Prostate gland (tissue), 2 donors: ENCODE measurements at regions not wholly inside any gene's neighbourhood (a gene's known extent, or its start where the extent isn't known, plus 50 kb on each side); places are given as distances from the start of the nearest gene placed in this dataset.

ENCODE experiments used
- DNase-seq: peaks from one replicate; pipeline ENCODE4 v3.0.0-alpha.2; 2019; ENCODE audit warnings: low spot score
- H3K27ac ChIP-seq, 2 donors: fragments of 200-600 bp; sonication (generic); 2 replicates each; pipeline ENCODE4 v1.5.1; 2017 to 2019
- H3K27me3 ChIP-seq: fragments of 200-600 bp; sonication (generic); replicated peaks from 2 replicates; pipeline ENCODE4 v1.5.1; 2019; ENCODE audit not compliant: insufficient read depth
- H3K36me3 ChIP-seq, 2 donors: fragments of 200-600 bp; sonication (generic); 1 replicate in 1 of 2; 2 replicates in 1 of 2; pipeline versions ENCODE4 v1.5.1 to v1.8.1; 2017 to 2019
- H3K4me1 ChIP-seq: fragments of 200-600 bp; sonication (generic); replicated peaks from 2 replicates; pipeline ENCODE4 v1.5.1; 2019
- H3K4me3 ChIP-seq, 2 donors: fragments of 200-600 bp; sonication (generic); 2 replicates each; pipeline ENCODE4 v1.5.1; 2017 to 2019
- H3K9me3 ChIP-seq: fragments of 200-600 bp; sonication (generic); 2 replicates; pipeline ENCODE4 v1.5.1; 2017
- CTCF ChIP-seq, 4 experiments: fragments of 200-600 bp in 2 of 4; fragments of 450-650 bp in 2 of 4; sonication (generic) in 2 of 4; IDR thresholded peaks; 1 replicate in 3 of 4; 2 replicates in 1 of 4; pipeline ENCODE4 v1.5.1; 2016 to 2019; ENCODE audit warnings: antibody characterized with exemption in 4 of 4, mild to moderate bottlenecking in 2 of 4, moderate library complexity in 2 of 4
- POLR2A ChIP-seq: fragments of 450-650 bp; IDR thresholded peaks from one replicate; pipeline ENCODE4 v1.6.1; 2016; ENCODE audit warnings: antibody characterized with exemption, mild to moderate bottlenecking
- POLR2AphosphoS5 ChIP-seq: sonication (generic); formaldehyde crosslinking; IDR thresholded peaks from one replicate; pipeline ENCODE4 v1.6.1; 2017; ENCODE audit warnings: antibody characterized with exemption
- WGBS: methylation state at CpG from one replicate; pipeline ENCODE4 v1.1.5; 2018; 5-methylcytosine and 5-hydroxymethylcytosine counted together
- intact Hi-C: fragments of 100-400 bp; cut with DNase I; formaldehyde crosslinking; loops from one replicate; pipeline ENCODE4 v1.14.2; 2022

GRCh38 chr9:109624896-109625295 is 126.8 kb upstream of the PTPN3 start:
- DNase-seq = no peak
- no peak overlapping the region for H3K4me3 ChIP-seq
- H3K27me3 ChIP-seq = no peaks in the 10 kb centered on the region
- H3K4me1 ChIP-seq = no peaks in the 10 kb centered on the region
- H3K9me3 ChIP-seq = no peaks in the 10 kb centered on the region
- intact Hi-C loops = no loop called here
- 21% methylated on average over 1 of the region's 1 CpG for WGBS
- TF ChIP-seq POLR2AphosphoS5 (no peak), CTCF (IDR thresholded peaks at IDR 0.05) (no peak), POLR2A (no peak)
- H3K36me3 ChIP-seq = no peaks in the 10 kb centered on the region
- H3K27ac ChIP-seq = no peak overlapping the region

GRCh38 chr9:109627042-109627441 is 128.9 kb upstream of the PTPN3 start:
- no peak for DNase-seq
- Histone ChIP-seq H3K9me3 (no peaks in the 10 kb centered on the region), H3K36me3 (no peaks in the 10 kb centered on the region), H3K4me3 (no peak overlapping the region), H3K4me1 (no peaks in the 10 kb centered on the region), H3K27ac (no peak overlapping the region), H3K27me3 (no peaks in the 10 kb centered on the region)
- TF ChIP-seq POLR2A = no peak
- TF ChIP-seq POLR2AphosphoS5 = no peak
- TF ChIP-seq CTCF (IDR thresholded peaks at IDR 0.05) = no peak
- WGBS = 77% methylated on average over 4 of the region's 4 CpGs
- intact Hi-C loops = no loop called here

- H3K9me3 ChIP-seq = no peaks in the 10 kb centered on the region
- no peak for TF ChIP-seq POLR2A
- no peak for TF ChIP-seq CTCF (IDR thresholded peaks at IDR 0.05)
- no peak for TF ChIP-seq POLR2AphosphoS5
- no peaks in the 10 kb centered on the region for H3K36me3 ChIP-seq
- no peaks in the 10 kb centered on the region for H3K4me1 ChIP-seq
- H3K27me3 ChIP-seq = no peaks in the 10 kb centered on the region
- intact Hi-C loops = no loop called here
- H3K4me3 ChIP-seq = no peak overlapping the region
- no peak overlapping the region for H3K27ac ChIP-seq
- WGBS = 79% methylated on average over 1 of the region's 1 CpG
- DNase-seq = no peak
These were observed 131.5 kb upstream of the PTPN3 start for GRCh38 chr9:109629615-109630014.

GRCh38 chr9:109632817-109633216 is 134.7 kb upstream of the PTPN3 start:
- 84% methylated on average over 2 of the region's 2 CpGs for WGBS
- no peak for TF ChIP-seq POLR2A
- no peak for TF ChIP-seq POLR2AphosphoS5
- no peak for TF ChIP-seq CTCF (IDR thresholded peaks at IDR 0.05)
- Histone ChIP-seq H3K4me1 (no peaks in the 10 kb centered on the region), H3K36me3 (no peaks in the 10 kb centered on the region), H3K4me3 (no peak overlapping the region), H3K9me3 (no peaks in the 10 kb centered on the region), H3K27ac (no peak overlapping the region), H3K27me3 (no peaks in the 10 kb centered on the region)
- no peak for DNase-seq
- intact Hi-C loops = no loop called here

- Histone ChIP-seq H3K27ac (no peak overlapping the region), H3K36me3 (no peaks in the 10 kb centered on the region), H3K9me3 (no peaks in the 10 kb centered on the region), H3K27me3 (peaks cover 10% of the 10 kb centered on the region), H3K4me1 (no peaks in the 10 kb centered on the region), H3K4me3 (peak overlapping the region; percentile 22 to 30)
- WGBS = 2% methylated on average over 43 of the region's 43 CpGs
- peak; percentile 9 for DNase-seq
- intact Hi-C loops = no loop called here
- TF ChIP-seq CTCF (IDR thresholded peaks at IDR 0.05) (no peak), POLR2AphosphoS5 (no peak), POLR2A (no peak)
These were observed 140.1 kb upstream of the PALM2AKAP2 start for GRCh38 chr9:109639674-109640579.
